Trophoblast cell (in vitro differentiated cells and primary cell): ENCODE measurements at regions not wholly inside any gene's neighbourhood (a gene's known extent, or its start where the extent isn't known, plus 50 kb on each side); places are given as distances from the start of the nearest gene placed in this dataset.

ENCODE experiments used
- DNase-seq, 2 donors: peaks; one replicate each; pipeline ENCODE4 v3.0.0-alpha.2; 2016
- H2AFZ ChIP-seq: 2 replicates; pipeline ENCODE4 v1.6.1; 2013; ENCODE audit warnings: low read length, moderate library complexity, mild to moderate bottlenecking; ENCODE audit not compliant: insufficient read depth, poor library complexity
- H2AK5ac ChIP-seq: 2 replicates; pipeline ENCODE4 v1.6.1; 2013; ENCODE audit warnings: mild to moderate bottlenecking, low read length
- H2BK120ac ChIP-seq: 2 replicates; pipeline ENCODE4 v1.6.1; 2013; ENCODE audit warnings: low read length, mild to moderate bottlenecking, moderate library complexity; ENCODE audit not compliant: insufficient read depth, poor library complexity
- H2BK12ac ChIP-seq: 2 replicates; pipeline ENCODE4 v1.6.1; 2013; ENCODE audit warnings: mild to moderate bottlenecking, low read length, moderate library complexity
- H2BK5ac ChIP-seq: 2 replicates; pipeline ENCODE4 v1.6.1; 2013; ENCODE audit warnings: low read length, low read depth, moderate library complexity, mild to moderate bottlenecking; ENCODE audit not compliant: poor library complexity
- H3K14ac ChIP-seq: 2 replicates; pipeline ENCODE4 v1.6.1; 2013; ENCODE audit warnings: mild to moderate bottlenecking, low read length
- H3K18ac ChIP-seq: 2 replicates; pipeline ENCODE4 v1.6.1; 2013; ENCODE audit warnings: mild to moderate bottlenecking, low read length
- H3K23ac ChIP-seq: 2 replicates; pipeline ENCODE4 v1.6.1; 2013; ENCODE audit warnings: low read length
- H3K27ac ChIP-seq: 2 replicates; pipeline ENCODE4 v1.5.1; 2013; ENCODE audit warnings: low read depth, mild to moderate bottlenecking, inconsistent platforms, low read length, moderate library complexity
- H3K27me3 ChIP-seq: 2 replicates; pipeline ENCODE4 v1.6.1; 2013; ENCODE audit warnings: inconsistent platforms, mild to moderate bottlenecking, low read length, moderate library complexity; ENCODE audit not compliant: insufficient read depth
- H3K36me3 ChIP-seq, 2 experiments: 1 replicate in 1 of 2; 2 replicates in 1 of 2; pipeline ENCODE4 v1.6.1; 2013; ENCODE audit warnings: low read length in 2 of 2, mild to moderate bottlenecking in 2 of 2, moderate library complexity in 1 of 2; ENCODE audit not compliant: insufficient read depth in 2 of 2, control insufficient read depth in 1 of 2
- H3K4ac ChIP-seq: 2 replicates; pipeline ENCODE4 v1.6.1; 2013; ENCODE audit warnings: low read depth, mild to moderate bottlenecking, low read length, moderate library complexity
- H3K4me1 ChIP-seq, 2 experiments: 1 replicate in 1 of 2; 2 replicates in 1 of 2; pipeline ENCODE4 v1.6.1; 2013; ENCODE audit warnings: low read length in 2 of 2, mild to moderate bottlenecking in 2 of 2, moderate library complexity in 1 of 2; ENCODE audit not compliant: insufficient read depth in 2 of 2, control insufficient read depth in 1 of 2
- H3K4me2 ChIP-seq: 2 replicates; pipeline ENCODE4 v1.6.1; 2013; ENCODE audit warnings: inconsistent platforms, mild to moderate bottlenecking, low read length, moderate library complexity
- H3K4me3 ChIP-seq: 2 replicates; pipeline ENCODE4 v1.5.1; 2013; ENCODE audit warnings: mild to moderate bottlenecking, low read depth, low read length, inconsistent platforms
- H3K79me1 ChIP-seq: one replicate; pipeline ENCODE4 v1.6.1; 2013; ENCODE audit warnings: low read length
- H3K79me2 ChIP-seq: 2 replicates; pipeline ENCODE4 v1.6.1; 2013; ENCODE audit warnings: low read length, mild to moderate bottlenecking; ENCODE audit not compliant: control insufficient read depth, insufficient read depth, poor library complexity
- H3K9ac ChIP-seq: 2 replicates; pipeline ENCODE4 v1.6.1; 2013; ENCODE audit warnings: mild to moderate bottlenecking, low read length
- H3K9me3 ChIP-seq: 2 replicates; pipeline ENCODE4 v1.6.1; 2013; ENCODE audit warnings: low read depth, mild to moderate bottlenecking, control low read depth, inconsistent platforms, low read length; ENCODE audit not compliant: insufficient read depth
- H4K12ac ChIP-seq: 2 replicates; pipeline ENCODE4 v1.6.1; 2013; ENCODE audit warnings: low read depth, mild to moderate bottlenecking, low read length, moderate library complexity
- H4K8ac ChIP-seq: 2 replicates; pipeline ENCODE4 v1.6.1; 2013; ENCODE audit warnings: low read depth, mild to moderate bottlenecking, low read length, moderate library complexity
- H4K91ac ChIP-seq: one replicate; pipeline ENCODE4 v1.6.1; 2013; ENCODE audit warnings: low read depth, mild to moderate bottlenecking, low read length, moderate library complexity
- WGBS: extraction: QIAGEN DNeasy Blood & Tissue Kit; methylation state at CpG from one replicate; pipeline ENCODE4 v1.1.7; 2013; ENCODE audit warnings: missing lambda C conversion rate; ENCODE audit not compliant: insufficient read length, insufficient coverage; ENCODE audit errors: extremely low coverage; 5-methylcytosine and 5-hydroxymethylcytosine counted together

DNA sequence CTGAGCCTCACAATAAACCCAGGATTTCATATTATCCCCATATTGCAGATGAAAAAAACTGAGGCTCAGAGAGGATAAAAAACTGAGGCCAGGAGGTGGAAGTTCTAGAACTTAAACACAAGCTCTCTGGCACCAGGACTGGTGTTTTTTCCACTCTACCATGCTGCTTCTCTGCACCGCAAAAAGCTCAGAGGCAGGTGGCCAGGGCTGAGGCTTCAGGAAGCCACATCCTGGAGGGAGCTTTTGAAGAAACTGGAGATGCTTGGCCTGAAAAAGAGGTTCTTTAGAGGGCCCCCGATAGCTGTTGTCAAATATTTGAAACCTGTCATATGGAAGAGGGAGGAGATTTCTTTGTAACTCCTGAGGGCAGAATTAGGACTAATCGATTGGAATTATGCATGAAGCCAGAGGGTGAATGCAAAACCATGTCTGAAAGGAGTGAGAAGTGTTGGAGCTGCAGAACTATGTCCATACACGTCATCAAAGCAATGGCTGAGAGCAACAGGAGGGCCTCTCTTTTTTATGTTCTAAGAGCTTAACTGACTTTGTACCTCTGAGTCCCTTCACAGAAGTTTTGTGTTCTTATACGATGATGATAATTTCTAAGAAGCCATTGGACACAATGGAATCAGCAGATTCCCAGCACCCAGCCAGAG lies 448.6 kb downstream of the FUT8 start:
- Histone ChIP-seq H3K79me2 (no peaks in the 10 kb centered on the region), H2BK120ac (no peak overlapping the region), H3K4me2 (no peak overlapping the region), H3K4me1 (no peaks in the 10 kb centered on the region), H3K4me3 (no peak overlapping the region), H3K27ac (no peak overlapping the region), H3K23ac (no peak overlapping the region), H3K18ac (no peak overlapping the region), H3K27me3 (no peaks in the 10 kb centered on the region), H3K9me3 (no peaks in the 10 kb centered on the region), H4K8ac (no peak overlapping the region), H3K9ac (no peak overlapping the region), H2AK5ac (no peak overlapping the region), H4K12ac (no peak overlapping the region), H3K4ac (no peak overlapping the region), H2AFZ (no peak overlapping the region), H3K79me1 (no peaks in the 10 kb centered on the region), H2BK12ac (no peak overlapping the region), H3K36me3 (no peaks in the 10 kb centered on the region), H2BK5ac (no peak overlapping the region), H4K91ac (no peak overlapping the region), H3K14ac (no peak overlapping the region)
- no peak for DNase-seq
- WGBS, result no CpG with 5 or more reads among the region's 5 CpGs

DNA sequence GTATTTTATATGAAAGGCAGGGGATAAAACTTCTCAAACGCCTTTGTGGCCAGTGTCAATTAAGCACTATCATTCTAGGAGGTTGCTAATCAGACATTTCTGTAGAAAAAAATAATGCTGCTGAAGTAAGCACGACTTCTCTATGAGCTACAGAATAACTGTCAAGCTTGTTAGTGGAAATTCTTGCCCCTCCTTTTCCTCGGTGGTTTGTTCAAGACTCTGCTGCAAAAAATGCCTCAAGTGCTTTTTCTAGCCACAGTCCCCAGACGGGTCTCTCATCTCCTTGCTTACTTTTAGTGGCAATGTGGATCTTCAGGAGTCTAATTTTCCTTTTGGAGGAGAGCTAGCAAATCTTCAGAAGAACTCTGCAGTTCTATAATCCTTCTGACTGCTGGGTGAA lies 452.0 kb downstream of the FUT8 start:
- Histone ChIP-seq H2BK120ac (no peak overlapping the region), H3K79me2 (no peaks in the 10 kb centered on the region), H3K9me3 (no peaks in the 10 kb centered on the region), H3K27me3 (no peaks in the 10 kb centered on the region), H2BK5ac (no peak overlapping the region), H3K79me1 (no peaks in the 10 kb centered on the region), H3K4me2 (no peak overlapping the region), H4K91ac (no peak overlapping the region), H3K36me3 (no peaks in the 10 kb centered on the region), H4K12ac (no peak overlapping the region), H3K14ac (no peak overlapping the region), H2AFZ (no peak overlapping the region), H4K8ac (no peak overlapping the region), H3K9ac (no peak overlapping the region), H2AK5ac (no peak overlapping the region), H3K23ac (no peak overlapping the region), H2BK12ac (no peak overlapping the region), H3K18ac (no peak overlapping the region), H3K4me1 (no peaks in the 10 kb centered on the region), H3K4me3 (no peak overlapping the region), H3K4ac (no peak overlapping the region), H3K27ac (no peak overlapping the region)
- WGBS, result no CpG with 5 or more reads among the region's 4 CpGs
- DNase-seq, result no peak

DNA sequence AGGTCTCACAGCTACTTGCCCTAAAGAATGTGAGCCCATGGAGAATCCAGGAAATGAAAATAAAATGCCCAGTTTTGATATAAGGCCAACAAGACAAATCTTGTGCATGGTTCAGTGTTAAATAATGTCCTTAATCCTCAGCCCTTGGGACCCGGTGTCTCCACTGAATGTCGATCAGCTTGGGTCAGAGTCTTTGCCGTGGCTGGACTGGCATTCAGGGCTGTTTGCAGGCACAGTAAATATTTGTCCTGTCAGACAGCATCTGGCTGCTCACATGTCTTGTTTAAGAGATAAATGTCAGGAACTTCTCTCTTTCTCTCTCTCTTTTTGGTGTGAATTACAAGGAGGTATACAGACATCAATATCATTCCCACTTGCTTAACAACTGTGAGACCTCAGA lies 452.5 kb downstream of the FUT8 start:
- H3K79me1 ChIP-seq, result no peaks in the 10 kb centered on the region

GRCh38 chr14:65866448-65866847 lies 453.9 kb downstream of the FUT8 start:
- H3K4me1 ChIP-seq, result no peaks in the 10 kb centered on the region

More for the DNA sequence above, 452.5 kb downstream of the FUT8 start:
- Histone ChIP-seq H3K14ac (no peak overlapping the region), H3K18ac (no peak overlapping the region), H3K79me2 (no peaks in the 10 kb centered on the region), H2BK120ac (no peak overlapping the region), H2BK12ac (no peak overlapping the region), H3K4me3 (no peak overlapping the region), H2AFZ (no peak overlapping the region), H4K12ac (no peak overlapping the region), H3K23ac (no peak overlapping the region), H4K8ac (no peak overlapping the region), H3K27me3 (no peaks in the 10 kb centered on the region), H3K4me1 (no peaks in the 10 kb centered on the region), H3K4ac (no peak overlapping the region), H3K36me3 (no peaks in the 10 kb centered on the region), H2BK5ac (no peak overlapping the region), H3K9ac (no peak overlapping the region), H3K4me2 (no peak overlapping the region), H2AK5ac (no peak overlapping the region), H3K27ac (no peak overlapping the region), H4K91ac (no peak overlapping the region), H3K9me3 (no peaks in the 10 kb centered on the region)
- no CpG with 5 or more reads among the region's 3 CpGs for WGBS
- no peak for DNase-seq

More at GRCh38 chr14:65866448-65866847, 453.9 kb downstream of the FUT8 start:
- no peaks in the 10 kb centered on the region for H3K79me1 ChIP-seq
- no peaks in the 10 kb centered on the region for H3K9me3 ChIP-seq
- no CpG with 5 or more reads among the region's 3 CpGs for WGBS
- H3K27ac ChIP-seq, result no peak overlapping the region
- H2AK5ac ChIP-seq, result no peak overlapping the region
- no peak overlapping the region for H3K14ac ChIP-seq
- no peak overlapping the region for H2BK12ac ChIP-seq
- H4K8ac ChIP-seq, result no peak overlapping the region
- no peak overlapping the region for H3K23ac ChIP-seq
- no peak overlapping the region for H2AFZ ChIP-seq
- H3K4me3 ChIP-seq, result no peak overlapping the region
- H4K12ac ChIP-seq, result no peak overlapping the region
- H2BK120ac ChIP-seq, result no peak overlapping the region
- H3K18ac ChIP-seq, result no peak overlapping the region
- no peak overlapping the region for H4K91ac ChIP-seq
- no peaks in the 10 kb centered on the region for H3K36me3 ChIP-seq
- H3K27me3 ChIP-seq, result no peaks in the 10 kb centered on the region
- H3K9ac ChIP-seq, result no peak overlapping the region
- H3K4ac ChIP-seq, result no peak overlapping the region
- DNase-seq, result no peak
- no peak overlapping the region for H3K4me2 ChIP-seq
- H3K79me2 ChIP-seq, result no peaks in the 10 kb centered on the region
- H2BK5ac ChIP-seq, result no peak overlapping the region
